GM12873 (cell line): ENCODE measurements at regions not wholly inside any gene's neighbourhood (a gene's known extent, or its start where the extent isn't known, plus 50 kb on each side); places are given as distances from the start of the nearest gene placed in this dataset.

Source experiments
- TF ChIP-seq, protein P1 (sequence below): IDR thresholded peaks from 2 replicates; pipeline ENCODE4 v1.5.1; 2012; ENCODE audit warnings: low read depth, mild to moderate bottlenecking, moderate library complexity, low read length, control low read depth; ENCODE audit not compliant: insufficient read depth; ENCODE audit errors: missing control alignments

DNA sequence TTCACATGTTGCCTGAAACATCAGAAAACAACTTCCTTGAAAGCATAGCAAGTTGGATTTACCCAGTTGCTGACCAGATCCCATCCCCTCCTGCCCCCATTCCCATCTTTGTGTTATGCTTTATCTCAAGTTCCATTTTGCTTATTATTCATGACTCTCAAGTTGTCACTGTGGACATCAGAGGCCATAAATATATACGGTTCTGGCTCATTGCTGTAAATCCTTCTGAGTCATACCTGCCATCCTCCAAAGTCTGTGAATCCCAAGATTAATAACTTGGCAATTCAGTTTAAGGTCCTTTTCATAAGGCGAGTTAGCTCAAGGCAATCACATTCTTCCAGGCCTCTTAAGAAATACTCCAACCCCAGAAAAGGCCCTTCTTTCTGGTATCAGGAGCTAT is 126.2 kb upstream of the C2CD4B start:
- TF ChIP-seq, protein P1, sequence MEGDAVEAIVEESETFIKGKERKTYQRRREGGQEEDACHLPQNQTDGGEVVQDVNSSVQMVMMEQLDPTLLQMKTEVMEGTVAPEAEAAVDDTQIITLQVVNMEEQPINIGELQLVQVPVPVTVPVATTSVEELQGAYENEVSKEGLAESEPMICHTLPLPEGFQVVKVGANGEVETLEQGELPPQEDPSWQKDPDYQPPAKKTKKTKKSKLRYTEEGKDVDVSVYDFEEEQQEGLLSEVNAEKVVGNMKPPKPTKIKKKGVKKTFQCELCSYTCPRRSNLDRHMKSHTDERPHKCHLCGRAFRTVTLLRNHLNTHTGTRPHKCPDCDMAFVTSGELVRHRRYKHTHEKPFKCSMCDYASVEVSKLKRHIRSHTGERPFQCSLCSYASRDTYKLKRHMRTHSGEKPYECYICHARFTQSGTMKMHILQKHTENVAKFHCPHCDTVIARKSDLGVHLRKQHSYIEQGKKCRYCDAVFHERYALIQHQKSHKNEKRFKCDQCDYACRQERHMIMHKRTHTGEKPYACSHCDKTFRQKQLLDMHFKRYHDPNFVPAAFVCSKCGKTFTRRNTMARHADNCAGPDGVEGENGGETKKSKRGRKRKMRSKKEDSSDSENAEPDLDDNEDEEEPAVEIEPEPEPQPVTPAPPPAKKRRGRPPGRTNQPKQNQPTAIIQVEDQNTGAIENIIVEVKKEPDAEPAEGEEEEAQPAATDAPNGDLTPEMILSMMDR, result no peak

DNA sequence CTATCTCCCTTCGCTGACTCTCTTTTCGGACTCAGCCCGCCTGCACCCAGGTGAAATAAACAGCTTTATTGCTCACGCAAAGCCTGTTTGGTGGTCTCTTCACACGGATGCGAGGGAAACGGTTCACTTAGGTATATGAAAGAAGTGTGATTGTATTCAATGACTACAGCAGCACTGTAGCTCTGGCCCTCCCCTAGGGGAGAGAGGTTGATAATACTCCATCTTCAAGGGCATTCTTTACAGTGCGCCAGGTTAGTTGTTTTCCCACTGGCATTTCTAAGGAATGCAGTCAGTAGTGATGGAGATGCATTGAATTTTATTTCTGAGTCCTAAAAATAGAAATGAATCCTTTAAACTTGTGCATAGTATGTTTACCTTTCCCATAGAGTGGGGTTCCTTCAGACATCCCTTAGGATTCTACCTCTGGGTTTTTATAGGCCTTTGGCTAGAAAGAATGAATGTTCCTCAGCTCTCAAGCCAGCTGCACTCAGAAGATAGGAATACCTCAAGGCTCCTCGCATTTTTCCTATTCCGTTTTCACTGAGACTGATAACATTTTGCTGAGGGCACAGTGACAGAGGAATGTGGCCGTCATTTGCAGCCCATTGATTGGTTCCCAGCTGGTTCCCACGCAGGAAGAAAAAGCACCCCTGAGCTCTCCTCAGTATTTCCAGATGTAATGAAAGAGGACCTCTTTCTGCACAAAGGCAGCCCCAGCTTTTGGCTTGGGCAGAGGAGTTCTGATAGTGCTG is 131.8 kb upstream of the C2CD4B start:
- TF ChIP-seq, protein P1, result no peak

DNA sequence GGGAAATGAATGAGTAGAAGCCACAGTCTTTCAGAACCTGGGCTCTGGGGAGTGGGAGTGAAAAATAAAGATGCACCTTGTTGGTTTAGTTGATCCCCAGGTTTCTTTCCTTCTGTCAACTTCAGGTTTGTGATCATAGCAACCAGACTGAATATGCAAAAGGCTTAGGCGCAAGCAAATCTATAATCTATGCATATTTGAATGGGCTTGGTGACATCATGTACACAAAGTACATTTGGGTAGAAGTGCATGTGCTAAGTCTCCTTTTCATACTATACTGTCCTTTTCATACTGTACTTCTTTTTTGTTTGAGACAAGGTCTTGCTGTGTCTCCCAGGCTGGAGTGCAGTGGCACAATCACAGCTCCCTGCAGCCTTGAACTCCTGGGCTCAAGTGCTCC is 132.4 kb upstream of the C2CD4B start:
- TF ChIP-seq, protein P1, result no peak

DNA sequence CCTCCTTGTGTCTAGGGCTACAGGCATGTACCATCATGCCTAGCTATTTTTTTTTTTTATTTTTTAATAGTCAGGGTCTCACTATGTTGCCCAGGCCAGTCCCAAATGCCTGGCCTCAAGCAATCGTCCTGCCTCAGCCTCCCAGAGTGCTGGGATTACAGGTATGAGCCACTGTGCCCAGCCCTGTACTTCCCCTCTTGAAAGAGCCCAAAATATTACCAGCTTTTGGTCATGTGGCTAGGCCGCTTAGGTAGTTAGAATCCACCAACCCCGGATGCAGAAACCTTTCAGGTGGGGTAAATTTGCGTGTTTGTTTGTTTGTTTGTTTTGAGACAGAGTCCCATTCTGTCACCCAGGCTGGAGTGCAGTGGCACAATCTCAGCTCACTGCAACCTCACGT is 132.8 kb upstream of the C2CD4B start:
- TF ChIP-seq, protein P1, result no peak

DNA sequence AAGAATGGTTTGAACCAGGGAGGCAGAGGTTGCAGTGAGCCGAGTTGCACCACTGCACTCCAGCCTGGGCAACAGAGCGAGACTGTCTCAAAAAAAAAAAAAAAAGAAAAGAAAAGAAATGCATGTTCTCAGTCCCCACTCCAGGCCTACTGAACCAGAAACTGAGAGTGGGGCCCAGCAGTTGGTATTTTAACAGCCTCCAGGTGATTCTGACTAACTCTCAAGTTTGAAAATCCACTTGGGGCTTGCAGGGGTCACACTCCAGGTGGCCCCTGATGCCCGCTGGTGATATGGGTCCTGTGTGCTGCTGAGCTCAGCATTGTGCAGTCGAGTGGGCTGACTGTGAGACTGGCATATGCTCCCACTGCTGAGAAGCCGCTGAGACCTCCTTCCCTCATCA is 133.7 kb upstream of the C2CD4B start:
- TF ChIP-seq, protein P1, result no peak

DNA sequence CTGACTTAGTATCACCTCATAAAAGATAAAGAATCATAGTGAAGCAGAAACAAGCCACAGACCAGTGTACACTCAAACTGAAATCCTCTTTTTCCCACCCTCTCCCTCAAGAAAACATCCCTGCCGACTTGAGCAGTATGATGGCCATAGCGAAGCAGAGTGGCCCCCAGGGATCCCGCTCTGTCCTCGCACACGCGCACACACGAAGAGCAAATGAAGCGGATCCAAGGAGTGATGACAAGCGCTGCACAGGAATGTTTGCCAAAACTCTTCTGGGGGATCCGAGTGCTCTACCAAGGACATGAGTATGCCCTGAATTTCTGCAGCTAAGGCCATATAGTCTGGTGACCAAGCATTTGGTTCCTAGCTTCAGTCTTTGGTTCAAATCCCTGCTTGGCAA is 134.5 kb upstream of the C2CD4B start:
- TF ChIP-seq, protein P1, result no peak

DNA sequence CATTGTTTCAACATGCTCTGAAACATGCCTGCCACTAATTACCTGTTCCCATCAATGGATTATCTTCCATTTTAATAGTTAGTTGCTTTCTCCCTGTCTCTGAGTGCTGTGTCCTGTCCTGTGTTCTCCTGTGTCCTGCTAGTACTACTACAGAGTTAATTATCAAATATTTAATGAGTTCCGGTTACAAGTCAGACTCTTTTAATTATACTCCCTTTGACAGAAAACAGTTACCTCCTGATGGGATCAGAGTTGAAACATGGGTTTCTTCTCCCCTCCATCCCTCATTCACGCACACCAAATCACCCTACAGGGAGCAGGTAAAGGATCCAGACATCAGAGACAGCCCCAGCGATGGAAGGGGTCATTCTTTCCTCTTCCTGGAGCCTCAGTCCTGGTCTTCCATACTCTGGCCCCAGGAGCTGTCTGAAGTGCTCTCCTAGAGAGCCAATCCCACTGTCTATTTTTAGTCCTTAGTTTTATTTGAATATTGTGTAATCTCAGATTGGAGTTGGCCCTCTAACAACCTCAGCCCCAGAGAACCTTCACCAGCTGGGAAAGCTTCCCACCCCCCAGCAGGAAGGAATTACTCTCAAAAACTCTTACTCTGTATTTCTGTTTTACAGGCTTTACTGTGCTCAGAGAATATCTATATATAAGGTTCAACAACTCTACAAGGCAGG is 137.0 kb upstream of the C2CD4B start:
- TF ChIP-seq, protein P1, result no peak
